ENCODE measurements at regions not wholly inside any gene's neighbourhood (a gene's known extent, or its start where the extent isn't known, plus 50 kb on each side); places are given as distances from the start of the nearest gene placed in this dataset.

DNA sequence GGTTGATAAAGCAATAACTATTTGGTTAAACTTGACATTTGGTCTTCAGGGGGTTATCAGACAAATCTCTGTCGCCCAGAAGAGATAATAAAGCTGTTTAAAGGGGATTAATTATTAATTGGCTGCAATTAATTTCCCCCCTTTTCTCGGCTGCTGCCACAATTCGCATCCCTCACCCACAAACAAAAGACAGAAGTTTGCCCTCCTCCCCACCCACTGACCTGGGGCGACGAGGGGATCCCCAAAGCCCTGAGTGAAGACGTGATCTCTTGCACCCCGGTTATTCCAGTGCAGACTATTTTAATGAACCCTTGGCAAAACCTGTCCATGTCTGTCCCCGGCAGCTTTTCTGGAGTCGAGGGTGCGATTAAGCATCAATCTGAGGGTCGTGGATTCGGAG, 55.7 kb upstream of the TMEM33 start:
- TF ChIP-seq EZH2phosphoT487 (IDR thresholded peaks at IDR 0.05; ENCODE audit: borderline replicate concordance, low read length) = no peak
- TF ChIP-seq, protein P1, sequence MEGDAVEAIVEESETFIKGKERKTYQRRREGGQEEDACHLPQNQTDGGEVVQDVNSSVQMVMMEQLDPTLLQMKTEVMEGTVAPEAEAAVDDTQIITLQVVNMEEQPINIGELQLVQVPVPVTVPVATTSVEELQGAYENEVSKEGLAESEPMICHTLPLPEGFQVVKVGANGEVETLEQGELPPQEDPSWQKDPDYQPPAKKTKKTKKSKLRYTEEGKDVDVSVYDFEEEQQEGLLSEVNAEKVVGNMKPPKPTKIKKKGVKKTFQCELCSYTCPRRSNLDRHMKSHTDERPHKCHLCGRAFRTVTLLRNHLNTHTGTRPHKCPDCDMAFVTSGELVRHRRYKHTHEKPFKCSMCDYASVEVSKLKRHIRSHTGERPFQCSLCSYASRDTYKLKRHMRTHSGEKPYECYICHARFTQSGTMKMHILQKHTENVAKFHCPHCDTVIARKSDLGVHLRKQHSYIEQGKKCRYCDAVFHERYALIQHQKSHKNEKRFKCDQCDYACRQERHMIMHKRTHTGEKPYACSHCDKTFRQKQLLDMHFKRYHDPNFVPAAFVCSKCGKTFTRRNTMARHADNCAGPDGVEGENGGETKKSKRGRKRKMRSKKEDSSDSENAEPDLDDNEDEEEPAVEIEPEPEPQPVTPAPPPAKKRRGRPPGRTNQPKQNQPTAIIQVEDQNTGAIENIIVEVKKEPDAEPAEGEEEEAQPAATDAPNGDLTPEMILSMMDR (IDR thresholded peaks at IDR 0.05; ENCODE audit: low read depth, low read length, poor library complexity, severe bottlenecking) = no peak

All from DOHH2 (cell line).